ENCODE measurements at regions not wholly inside any gene's neighbourhood (a gene's known extent, or its start where the extent isn't known, plus 50 kb on each side); places are given as distances from the start of the nearest gene placed in this dataset.

GRCh38 chr9:23321049-23321448, 505.0 kb downstream of the ELAVL2 start:
- no peak for DNase-seq (ENCODE audit: extremely low spot score)
- Histone ChIP-seq H3K27me3 (no peaks in the 10 kb centered on the region), H3K27ac (replicated peaks in 1 of 4) (no peak overlapping the region), H3K9me3 (no peaks in the 10 kb centered on the region), H3K4me1 (no peaks in the 10 kb centered on the region), H3K4me3 (no peak overlapping the region), H3K36me3 (no peaks in the 10 kb centered on the region)
- intact Hi-C loops (cut with DNase I): no loop called here
- TF ChIP-seq EP300 (IDR thresholded peaks at IDR 0.05) (no peak), POLR2AphosphoS5 (IDR thresholded peaks at IDR 0.05) (no peak), POLR2A (IDR thresholded peaks at IDR 0.05; ENCODE audit: low read depth) (no peak)
- TF ChIP-seq, protein P1, sequence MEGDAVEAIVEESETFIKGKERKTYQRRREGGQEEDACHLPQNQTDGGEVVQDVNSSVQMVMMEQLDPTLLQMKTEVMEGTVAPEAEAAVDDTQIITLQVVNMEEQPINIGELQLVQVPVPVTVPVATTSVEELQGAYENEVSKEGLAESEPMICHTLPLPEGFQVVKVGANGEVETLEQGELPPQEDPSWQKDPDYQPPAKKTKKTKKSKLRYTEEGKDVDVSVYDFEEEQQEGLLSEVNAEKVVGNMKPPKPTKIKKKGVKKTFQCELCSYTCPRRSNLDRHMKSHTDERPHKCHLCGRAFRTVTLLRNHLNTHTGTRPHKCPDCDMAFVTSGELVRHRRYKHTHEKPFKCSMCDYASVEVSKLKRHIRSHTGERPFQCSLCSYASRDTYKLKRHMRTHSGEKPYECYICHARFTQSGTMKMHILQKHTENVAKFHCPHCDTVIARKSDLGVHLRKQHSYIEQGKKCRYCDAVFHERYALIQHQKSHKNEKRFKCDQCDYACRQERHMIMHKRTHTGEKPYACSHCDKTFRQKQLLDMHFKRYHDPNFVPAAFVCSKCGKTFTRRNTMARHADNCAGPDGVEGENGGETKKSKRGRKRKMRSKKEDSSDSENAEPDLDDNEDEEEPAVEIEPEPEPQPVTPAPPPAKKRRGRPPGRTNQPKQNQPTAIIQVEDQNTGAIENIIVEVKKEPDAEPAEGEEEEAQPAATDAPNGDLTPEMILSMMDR (IDR thresholded peaks at IDR 0.05): no peak
- WGBS: 78% methylated on average over 2 of the region's 2 CpGs

DNA sequence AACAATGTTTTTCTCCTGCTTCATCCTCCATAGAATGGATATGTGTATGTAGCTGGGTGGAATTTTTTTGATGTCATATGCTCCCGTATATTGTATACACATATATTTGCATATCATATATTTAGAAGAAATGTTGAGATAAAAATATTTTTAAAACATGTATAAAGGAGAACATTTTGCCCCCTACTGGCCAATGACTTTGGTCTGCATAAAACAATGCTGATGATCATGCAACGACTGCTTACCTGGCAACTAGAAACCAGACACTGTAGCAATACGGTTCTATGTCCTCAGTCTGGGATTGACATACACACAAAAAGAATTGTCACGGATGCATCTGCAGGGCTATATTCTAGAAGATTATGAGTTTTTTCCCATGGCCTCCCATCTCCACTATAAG, 503.6 kb downstream of the ELAVL2 start:
- Histone ChIP-seq H3K27ac (replicated peaks in 1 of 4) (no peak overlapping the region), H3K4me1 (no peaks in the 10 kb centered on the region), H3K4me3 (no peak overlapping the region), H3K9me3 (no peaks in the 10 kb centered on the region), H3K27me3 (no peaks in the 10 kb centered on the region), H3K36me3 (no peaks in the 10 kb centered on the region)
- WGBS: 77% methylated on average over 4 of the region's 4 CpGs
- intact Hi-C loops (cut with DNase I): no loop called here
- no peak for TF ChIP-seq POLR2A (IDR thresholded peaks at IDR 0.05; ENCODE audit: low read depth)
- no peak for TF ChIP-seq EP300 (IDR thresholded peaks at IDR 0.05)
- no peak for TF ChIP-seq POLR2AphosphoS5 (IDR thresholded peaks at IDR 0.05)
- TF ChIP-seq, protein P1 (IDR thresholded peaks at IDR 0.05): no peak
- DNase-seq (ENCODE audit: extremely low spot score): no peak

DNA sequence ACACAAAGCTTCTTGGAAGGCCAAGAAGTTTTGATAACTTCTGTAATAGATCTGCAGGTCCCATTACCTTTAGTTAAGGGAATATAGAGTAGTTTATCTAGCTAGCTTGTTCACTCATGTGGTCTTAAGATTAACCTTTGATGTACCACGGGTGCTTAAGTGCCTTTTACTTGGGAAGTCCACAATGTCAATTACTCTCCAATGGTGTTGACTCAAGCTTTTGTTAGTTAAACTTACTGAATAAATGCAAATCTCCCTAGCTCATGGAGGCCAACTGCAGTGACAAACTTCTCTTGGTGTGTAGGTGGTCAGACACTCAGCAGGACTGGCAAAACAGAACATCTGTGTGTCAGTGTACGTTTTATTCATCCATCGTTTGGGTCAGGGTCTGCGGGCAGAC, 501.5 kb downstream of the ELAVL2 start:
- H3K4me3 ChIP-seq: no peak overlapping the region
- H3K27me3 ChIP-seq: no peaks in the 10 kb centered on the region
- H3K27ac ChIP-seq (replicated peaks in 1 of 4): no peak overlapping the region
- DNase-seq (ENCODE audit: extremely low spot score): no peak
- TF ChIP-seq, protein P1 (IDR thresholded peaks at IDR 0.05): no peak
- TF ChIP-seq POLR2A (IDR thresholded peaks at IDR 0.05; ENCODE audit: low read depth): no peak
- TF ChIP-seq EP300 (IDR thresholded peaks at IDR 0.05): no peak
- no peak for TF ChIP-seq POLR2AphosphoS5 (IDR thresholded peaks at IDR 0.05)
- intact Hi-C loops (cut with DNase I): no loop called here
- H3K4me1 ChIP-seq: no peaks in the 10 kb centered on the region
- H3K36me3 ChIP-seq: no peaks in the 10 kb centered on the region
- no peaks in the 10 kb centered on the region for H3K9me3 ChIP-seq
- WGBS: 78% methylated on average over 4 of the region's 4 CpGs

GRCh38 chr9:23326597-23326996, 499.4 kb downstream of the ELAVL2 start:
- Histone ChIP-seq H3K27ac (replicated peaks in 1 of 4) (no peak overlapping the region), H3K36me3 (no peaks in the 10 kb centered on the region), H3K27me3 (no peaks in the 10 kb centered on the region), H3K4me3 (no peak overlapping the region), H3K9me3 (peaks cover 0 to 9% (median 0%) of the 10 kb centered on the region in 4 donors), H3K4me1 (no peaks in the 10 kb centered on the region)
- TF ChIP-seq POLR2AphosphoS5 (IDR thresholded peaks at IDR 0.05) (no peak), POLR2A (IDR thresholded peaks at IDR 0.05; ENCODE audit: low read depth) (no peak), EP300 (IDR thresholded peaks at IDR 0.05) (no peak)
- TF ChIP-seq, protein P1 (IDR thresholded peaks at IDR 0.05): no peak
- no peak for DNase-seq (ENCODE audit: extremely low spot score)
- WGBS: 89% methylated on average over 3 of the region's 3 CpGs
- intact Hi-C loops (cut with DNase I): no loop called here

GRCh38 chr9:23341346-23341745, 484.7 kb downstream of the ELAVL2 start:
- DNase-seq (ENCODE audit: extremely low spot score): no peak
- WGBS: 70% methylated on average over 3 of the region's 3 CpGs
- H3K4me3 ChIP-seq: no peak overlapping the region
- H3K4me1 ChIP-seq: no peaks in the 10 kb centered on the region
- no peaks in the 10 kb centered on the region for H3K9me3 ChIP-seq
- H3K36me3 ChIP-seq: no peaks in the 10 kb centered on the region
- H3K27ac ChIP-seq (replicated peaks in 1 of 4): no peak overlapping the region
- TF ChIP-seq, protein P1 (IDR thresholded peaks at IDR 0.05): no peak
- TF ChIP-seq POLR2AphosphoS5 (IDR thresholded peaks at IDR 0.05) (no peak), POLR2A (IDR thresholded peaks at IDR 0.05; ENCODE audit: low read depth) (no peak), EP300 (IDR thresholded peaks at IDR 0.05) (no peak)
- intact Hi-C loops (cut with DNase I): no loop called here
- H3K27me3 ChIP-seq: no peaks in the 10 kb centered on the region

All from esophagus muscularis mucosa (tissue), 4 donors.